ENCODE measurements at regions not wholly inside any gene's neighbourhood (a gene's known extent, or its start where the extent isn't known, plus 50 kb on each side); places are given as distances from the start of the nearest gene placed in this dataset.

GRCh38 chr18:38981389-38981788 lies 1415.8 kb upstream of the CELF4 start:
- Histone ChIP-seq H3K4me1 (ENCODE audit: control insufficient read depth in 2 of 3, insufficient read depth in 2 of 3, low read depth in 1 of 3, low read length in 3 of 3) (no peaks in the 10 kb centered on the region), H3K27me3 (ENCODE audit: control insufficient read depth, insufficient read depth, low read length) (no peaks in the 10 kb centered on the region), H3K27ac (ENCODE audit: low read depth in 2 of 2, low read length in 2 of 2) (no peak overlapping the region), H3K36me3 (ENCODE audit: control insufficient read depth in 2 of 3, insufficient read depth in 3 of 3, low read length in 3 of 3) (no peaks in the 10 kb centered on the region), H3K9ac (ENCODE audit: low read length in 3 of 3) (no peak overlapping the region), H3K9me3 (ENCODE audit: control insufficient read depth in 2 of 3, insufficient read depth in 1 of 3, low read length in 3 of 3) (peaks cover 0 to 6% (median 0%) of the 10 kb centered on the region in 3 donors), H3K4me3 (ENCODE audit: low read length in 3 of 3) (no peak overlapping the region)
- no peak for DNase-seq
- no peak for FAIRE-seq
- TF ChIP-seq CTCF (IDR thresholded peaks at IDR 0.05; ENCODE audit: borderline replicate concordance, extremely low read depth, insufficient read depth): no peak
- intact Hi-C loops (cut with DNase I): no loop called here

DNA sequence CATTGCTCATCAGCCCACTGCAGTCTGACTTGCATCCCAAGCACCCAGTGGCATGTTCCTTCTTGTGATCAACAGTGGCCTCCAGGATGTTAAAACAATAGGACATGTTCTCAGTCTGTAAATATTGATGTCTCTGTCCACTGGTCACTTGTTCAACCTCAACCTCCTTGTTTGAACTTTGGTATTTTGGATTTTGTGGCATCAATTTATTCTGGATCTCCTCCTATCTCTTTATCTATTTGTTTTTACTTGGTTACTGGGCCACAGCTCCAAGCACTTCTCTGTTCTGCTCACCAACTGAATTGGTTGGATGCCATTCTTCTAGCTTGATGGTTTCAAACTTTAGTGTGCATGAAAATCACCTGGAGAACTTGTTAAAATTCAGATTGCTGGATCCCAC lies 1414.8 kb upstream of the CELF4 start:
- Histone ChIP-seq H3K36me3 (ENCODE audit: control insufficient read depth in 2 of 3, insufficient read depth in 3 of 3, low read length in 3 of 3) (no peaks in the 10 kb centered on the region), H3K9ac (ENCODE audit: low read length in 3 of 3) (no peak overlapping the region), H3K9me3 (ENCODE audit: control insufficient read depth in 2 of 3, insufficient read depth in 1 of 3, low read length in 3 of 3) (peaks cover 0 to 6% (median 0%) of the 10 kb centered on the region in 3 donors), H3K27me3 (ENCODE audit: control insufficient read depth, insufficient read depth, low read length) (no peaks in the 10 kb centered on the region), H3K4me1 (ENCODE audit: control insufficient read depth in 2 of 3, insufficient read depth in 2 of 3, low read depth in 1 of 3, low read length in 3 of 3) (no peaks in the 10 kb centered on the region), H3K4me3 (ENCODE audit: low read length in 3 of 3) (no peak overlapping the region), H3K27ac (ENCODE audit: low read depth in 2 of 2, low read length in 2 of 2) (no peak overlapping the region)
- no peak for DNase-seq
- no peak for TF ChIP-seq CTCF (IDR thresholded peaks at IDR 0.05; ENCODE audit: borderline replicate concordance, extremely low read depth, insufficient read depth)
- FAIRE-seq: no peak
- intact Hi-C loops (cut with DNase I): no loop called here

DNA sequence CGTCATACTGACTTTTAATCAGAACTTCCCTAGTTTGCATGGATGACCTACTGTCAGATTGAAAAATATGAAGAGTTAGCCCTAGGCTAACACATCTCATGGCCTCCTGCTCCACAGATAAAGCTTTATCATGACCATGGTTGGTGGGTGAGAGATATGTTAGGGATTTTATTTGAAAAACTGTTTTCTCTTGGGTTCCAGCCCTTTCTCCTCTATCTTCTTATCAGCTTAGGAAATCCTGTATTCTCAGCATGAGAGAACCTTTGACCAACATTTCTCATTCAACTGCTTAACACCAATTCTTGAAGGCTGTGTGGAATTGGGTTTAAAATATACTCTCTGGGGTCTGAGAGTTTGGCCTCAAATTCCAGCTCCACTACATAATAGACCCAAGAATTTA lies 1407.0 kb upstream of the CELF4 start:
- Histone ChIP-seq H3K4me3 (ENCODE audit: low read length in 3 of 3) (no peak overlapping the region), H3K27ac (ENCODE audit: low read depth in 2 of 2, low read length in 2 of 2) (no peak overlapping the region), H3K27me3 (ENCODE audit: control insufficient read depth, insufficient read depth, low read length) (no peaks in the 10 kb centered on the region), H3K4me1 (ENCODE audit: control insufficient read depth in 2 of 3, insufficient read depth in 2 of 3, low read depth in 1 of 3, low read length in 3 of 3) (no peaks in the 10 kb centered on the region), H3K36me3 (ENCODE audit: control insufficient read depth in 2 of 3, insufficient read depth in 3 of 3, low read length in 3 of 3) (no peaks in the 10 kb centered on the region), H3K9ac (ENCODE audit: low read length in 3 of 3) (no peak overlapping the region), H3K9me3 (ENCODE audit: control insufficient read depth in 2 of 3, insufficient read depth in 1 of 3, low read length in 3 of 3) (no peaks in the 10 kb centered on the region)
- no peak for DNase-seq
- intact Hi-C loops (cut with DNase I): no loop called here
- FAIRE-seq: no peak
- TF ChIP-seq CTCF (IDR thresholded peaks at IDR 0.05; ENCODE audit: borderline replicate concordance, extremely low read depth, insufficient read depth): no peak

DNA sequence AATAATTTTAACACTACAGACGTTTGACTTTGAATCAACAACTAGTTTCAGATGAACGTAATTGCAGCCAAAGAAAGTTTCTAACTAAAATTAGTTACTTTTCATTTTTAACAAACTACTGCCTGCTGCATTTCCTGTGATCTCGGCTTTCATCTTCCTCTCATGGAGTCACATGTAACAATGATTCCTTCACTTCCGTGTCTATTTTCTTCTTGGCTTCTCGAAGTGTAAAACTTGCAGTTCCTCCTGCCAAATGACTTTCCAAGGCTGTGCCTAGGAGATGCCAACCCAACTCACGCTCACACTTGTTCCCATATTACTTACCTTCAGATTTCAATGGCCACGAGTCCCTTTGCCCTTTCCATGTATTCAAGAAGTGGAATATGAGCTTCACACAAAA lies 1406.3 kb upstream of the CELF4 start:
- no peak for DNase-seq
- H3K27me3 ChIP-seq (ENCODE audit: control insufficient read depth, insufficient read depth, low read length): no peaks in the 10 kb centered on the region
- H3K27ac ChIP-seq (ENCODE audit: low read depth in 2 of 2, low read length in 2 of 2): no peak overlapping the region
- intact Hi-C loops (cut with DNase I): no loop called here
- FAIRE-seq: no peak
- H3K4me1 ChIP-seq (ENCODE audit: control insufficient read depth in 2 of 3, insufficient read depth in 2 of 3, low read depth in 1 of 3, low read length in 3 of 3): no peaks in the 10 kb centered on the region
- no peak overlapping the region for H3K4me3 ChIP-seq (ENCODE audit: low read length in 3 of 3)
- no peak overlapping the region for H3K9ac ChIP-seq (ENCODE audit: low read length in 3 of 3)
- no peak for TF ChIP-seq CTCF (IDR thresholded peaks at IDR 0.05; ENCODE audit: borderline replicate concordance, extremely low read depth, insufficient read depth)
- no peaks in the 10 kb centered on the region for H3K9me3 ChIP-seq (ENCODE audit: control insufficient read depth in 2 of 3, insufficient read depth in 1 of 3, low read length in 3 of 3)
- no peaks in the 10 kb centered on the region for H3K36me3 ChIP-seq (ENCODE audit: control insufficient read depth in 2 of 3, insufficient read depth in 3 of 3, low read length in 3 of 3)
